ENCODE measurements at regions not wholly inside any gene's neighbourhood (a gene's known extent, or its start where the extent isn't known, plus 50 kb on each side); places are given as distances from the start of the nearest gene placed in this dataset.
"Not testable (repeated sequence)": the region's sequence is repeated elsewhere in the genome, so short reads cannot be mapped to it uniquely, and the experiment has no call there.

GRCh38 chr14:48341069-48341468, 665.7 kb upstream of the MDGA2 start:
- DNase-seq: no peak

- no peak for DNase-seq
Observed at GRCh38 chr14:48333221-48333920, 658.0 kb upstream of the MDGA2 start.

GRCh38 chr14:48331421-48331820, 656.0 kb upstream of the MDGA2 start:
- no peak for DNase-seq

- no peak for DNase-seq
Observed at GRCh38 chr14:48325486-48325885, 650.1 kb upstream of the MDGA2 start.

- DNase-seq: no peak
Observed at GRCh38 chr14:48323665-48324064, 648.3 kb upstream of the MDGA2 start.

- DNase-seq: no peak
Observed at GRCh38 chr14:48319823-48320222, 644.4 kb upstream of the MDGA2 start.

- DNase-seq: no peak
Observed at GRCh38 chr14:48304729-48305128, 629.3 kb upstream of the MDGA2 start.

GRCh38 chr14:48289701-48290100, 614.3 kb upstream of the MDGA2 start:
- DNase-seq: no peak

- DNase-seq: not testable (repeated sequence)
Observed at GRCh38 chr14:48285217-48285616, 609.8 kb upstream of the MDGA2 start.

GRCh38 chr14:48275301-48275700, 599.9 kb upstream of the MDGA2 start:
- DNase-seq: no peak

- no peak for DNase-seq
Observed at GRCh38 chr14:48274826-48275225, 599.4 kb upstream of the MDGA2 start.

GRCh38 chr14:48267926-48268325, 592.5 kb upstream of the MDGA2 start:
- DNase-seq: not testable (repeated sequence)

- not testable (repeated sequence) for DNase-seq
Observed at GRCh38 chr14:48266201-48266600, 590.8 kb upstream of the MDGA2 start.

GRCh38 chr14:48261436-48261835, 586.0 kb upstream of the MDGA2 start:
- DNase-seq: no peak

GRCh38 chr14:48260394-48261295, 585.2 kb upstream of the MDGA2 start:
- DNase-seq: not testable (repeated sequence)

GRCh38 chr14:48259876-48260275, 584.5 kb upstream of the MDGA2 start:
- not testable (repeated sequence) for DNase-seq

- DNase-seq: not testable (repeated sequence)
Observed at GRCh38 chr14:48259232-48259631, 583.8 kb upstream of the MDGA2 start.

GRCh38 chr14:48258703-48259102, 583.3 kb upstream of the MDGA2 start:
- DNase-seq: not testable (repeated sequence)

- DNase-seq: no peak
Observed at GRCh38 chr14:48253020-48253419, 577.6 kb upstream of the MDGA2 start.

- DNase-seq: no peak
Observed at GRCh38 chr14:48251290-48251689, 575.9 kb upstream of the MDGA2 start.

GRCh38 chr14:48250575-48250974, 575.2 kb upstream of the MDGA2 start:
- DNase-seq: no peak

- DNase-seq: no peak
Observed at GRCh38 chr14:48247977-48248376, 572.6 kb upstream of the MDGA2 start.

GRCh38 chr14:48243900-48244299, 568.5 kb upstream of the MDGA2 start:
- DNase-seq: no peak

- no peak for DNase-seq
Observed at GRCh38 chr14:48229091-48229490, 553.7 kb upstream of the MDGA2 start.

Measured in NCI-H748 treated with DMSO at 0.1 percent for 48 hours (cell line).